Endothelial cell of umbilical vein (primary cell): ENCODE measurements at regions not wholly inside any gene's neighbourhood (a gene's known extent, or its start where the extent isn't known, plus 50 kb on each side); places are given as distances from the start of the nearest gene placed in this dataset.

ENCODE experiments used
- BruUV-seq: library from RNA; stranded (reverse); fragments of 400-500 nt; replicated peaks from 2 replicates; lab custom pipeline; 2021; lab: Mats Ljungman, UMichigan
- CTCF ChIA-PET: fragments of 300-600, 350-600 bp; sonication (Branson Sonifier 250); formaldehyde crosslinking; loops from one replicate; lab custom pipeline; 2021; ENCODE audit warnings: antibody characterized with exemption, inconsistent platforms; lab: Charles Lee
- POLR2A ChIA-PET: fragments of 300-600, 350-600 bp; sonication (Branson Sonifier 250); formaldehyde crosslinking; loops from one replicate; lab custom pipeline; 2021; ENCODE audit warnings: antibody characterized with exemption, inconsistent platforms; lab: Charles Lee
- DNase-seq: peaks from one replicate; pipeline ENCODE4 v3.0.0-alpha.2; 2011; ENCODE audit warnings: low read depth, low spot score
- FAIRE-seq: peaks from 2 replicates; lab custom pipeline; 2011; peaks lifted over from hg19 to GRCh38; lab: Jason Lieb, UNC
- H2AFZ ChIP-seq: 2 replicates; pipeline ENCODE4 v1.6.0; 2012; ENCODE audit warnings: low read depth, low read length, control low read depth, inconsistent platforms
- H3K27ac ChIP-seq: 2 replicates; pipeline ENCODE4 v1.5.1; 2011; ENCODE audit warnings: low read depth, mild to moderate bottlenecking, control low read depth, low read length, moderate library complexity; ENCODE audit not compliant: insufficient read depth
- H3K27me3 ChIP-seq, 2 experiments: 2 replicates each; pipeline versions ENCODE4 v1.6.0 to v1.6.1; 2011; ENCODE audit warnings: low read length in 2 of 2, mixed read lengths in 1 of 2; ENCODE audit not compliant: control insufficient read depth in 2 of 2, insufficient read depth in 2 of 2
- H3K36me3 ChIP-seq, 2 experiments: 2 replicates in 1 of 2; 3 replicates in 1 of 2; pipeline ENCODE4 v1.5.1; 2011; ENCODE audit warnings: low read length in 2 of 2, mild to moderate bottlenecking in 1 of 2, moderate library complexity in 1 of 2; ENCODE audit not compliant: control insufficient read depth in 2 of 2, insufficient read depth in 2 of 2; ENCODE audit errors: extremely low read depth in 1 of 2
- H3K4me1 ChIP-seq: 3 replicates; pipeline ENCODE4 v1.5.1; 2011; ENCODE audit warnings: mild to moderate bottlenecking, low read length; ENCODE audit not compliant: control insufficient read depth, insufficient read depth; ENCODE audit errors: extremely low read depth
- H3K4me2 ChIP-seq: 2 replicates; pipeline ENCODE4 v1.6.1; 2011; ENCODE audit warnings: low read length, control low read depth, mixed read lengths; ENCODE audit not compliant: insufficient read depth
- H3K4me3 ChIP-seq, 3 experiments: fragments of 200-600 bp in 1 of 3; sonication (generic), shearing (Covaris generic) in 1 of 3; replicated peaks in 1 of 3; 2 replicates each; pipeline ENCODE4 v1.5.1; 2011 to 2016; ENCODE audit warnings: control low read depth in 3 of 3, low read length in 3 of 3, mild to moderate bottlenecking in 2 of 3, inconsistent platforms in 1 of 3, low read depth in 1 of 3, moderate library complexity in 1 of 3; ENCODE audit not compliant: insufficient read depth in 1 of 3
- H3K79me2 ChIP-seq: 2 replicates; pipeline ENCODE4 v1.6.0; 2012; ENCODE audit warnings: low read length, inconsistent platforms; ENCODE audit not compliant: control insufficient read depth, insufficient read depth
- H3K9ac ChIP-seq: replicated peaks from 2 replicates; pipeline ENCODE3; 2011; ENCODE audit warnings: low read length, control low read depth; ENCODE audit not compliant: insufficient read depth; ENCODE audit errors: extremely low read depth
- H3K9me1 ChIP-seq: replicated peaks from 3 replicates; pipeline ENCODE4 v1.6.0; 2011; ENCODE audit warnings: mild to moderate bottlenecking, low read length; ENCODE audit not compliant: control insufficient read depth, insufficient read depth; ENCODE audit errors: extremely low read depth
- H3K9me3 ChIP-seq: replicated peaks from 2 replicates; pipeline ENCODE4 v1.5.1; 2012; ENCODE audit warnings: low read length, inconsistent platforms; ENCODE audit not compliant: control insufficient read depth, insufficient read depth
- H4K20me1 ChIP-seq: replicated peaks from 2 replicates; pipeline ENCODE3; 2011; ENCODE audit warnings: mild to moderate bottlenecking, low read length; ENCODE audit not compliant: control insufficient read depth, insufficient read depth; ENCODE audit errors: extremely low read depth
- CTCF ChIP-seq, 2 donors: IDR thresholded peaks; 1 replicate in 1 of 2; 2 replicates in 1 of 2; pipeline ENCODE4 v1.5.1; 2011; ENCODE audit warnings: low read length in 2 of 2, mild to moderate bottlenecking in 2 of 2, moderate library complexity in 2 of 2, control low read depth in 1 of 2, inconsistent platforms in 1 of 2, low read depth in 1 of 2; ENCODE audit not compliant: insufficient read depth in 1 of 2; ENCODE audit errors: extremely low read depth in 1 of 2
- EZH2 ChIP-seq: IDR thresholded peaks from 2 replicates; pipeline ENCODE4 v1.6.1; 2012; ENCODE audit warnings: borderline replicate concordance, low read depth, mild to moderate bottlenecking, moderate library complexity, low read length, inconsistent platforms; ENCODE audit not compliant: severe bottlenecking
- FOS ChIP-seq: IDR thresholded peaks from 2 replicates; pipeline ENCODE4 v1.6.1; 2011; ENCODE audit warnings: mild to moderate bottlenecking, low read length, moderate library complexity, borderline replicate concordance; ENCODE audit not compliant: insufficient read depth
- GATA2 ChIP-seq: IDR thresholded peaks from 2 replicates; pipeline ENCODE4 v1.7.0; 2011; ENCODE audit warnings: low read depth, mild to moderate bottlenecking, moderate library complexity, mixed read lengths, low read length; ENCODE audit not compliant: insufficient read length, insufficient read depth
- JUN ChIP-seq: IDR thresholded peaks from 2 replicates; pipeline ENCODE4 v1.6.1; 2011; ENCODE audit warnings: borderline replicate concordance, low read depth; ENCODE audit not compliant: insufficient read length, insufficient read depth
- MYC ChIP-seq: IDR thresholded peaks from one replicate; pipeline ENCODE4 v1.6.1; 2011; ENCODE audit warnings: mild to moderate bottlenecking, low read depth, low read length
- POLR2A ChIP-seq: IDR thresholded peaks from 2 replicates; pipeline ENCODE4 v1.6.1; 2012; ENCODE audit warnings: low read depth, mild to moderate bottlenecking, control low read depth, low read length
- POLR2AphosphoS5 ChIP-seq: IDR thresholded peaks from 2 replicates; pipeline ENCODE4 v1.6.1; 2012; ENCODE audit warnings: low read depth, mild to moderate bottlenecking, control low read depth, low read length, moderate library complexity; ENCODE audit not compliant: insufficient read depth
- dilution Hi-C: fragments of 300-500 bp; cut with MboI; formaldehyde crosslinking; loops from one replicate; pipeline ENCODE4 v1.15.0; 2019; ENCODE audit warnings: low sequenced_read_pairs; ENCODE audit not compliant: extremely low pct_ligation_motif_present
- intact Hi-C: fragments of 100-400 bp; cut with micrococcal nuclease; formaldehyde crosslinking; loops from one replicate; pipeline ENCODE4 v1.10.0; 2022
- TF ChIP-seq, protein P1 (sequence below): IDR thresholded peaks from 2 replicates; pipeline ENCODE4 v1.6.1; 2011; ENCODE audit not compliant: insufficient read depth, insufficient read length

DNA sequence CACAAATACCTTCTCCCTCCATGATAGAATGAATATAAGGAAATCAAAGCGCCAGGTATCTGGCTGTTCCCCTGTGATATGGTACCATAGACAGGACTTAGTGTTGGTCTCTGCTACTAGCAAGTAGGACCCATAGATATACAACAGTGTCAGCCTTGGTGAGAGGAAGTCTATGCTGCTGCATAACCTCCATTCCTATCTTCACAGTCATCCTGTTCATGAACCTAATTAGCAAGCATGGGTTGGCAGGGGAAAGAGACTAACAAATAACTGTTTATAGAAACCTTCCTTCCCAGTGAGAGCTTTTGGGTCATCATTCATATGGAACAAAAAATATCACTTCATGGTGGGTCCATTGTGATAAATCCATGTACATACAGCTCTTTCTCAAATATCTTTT, 188.9 kb upstream of the FAM98A start:
- Histone ChIP-seq H3K36me3 (no peaks in the 10 kb centered on the region), H3K4me1 (no peaks in the 10 kb centered on the region), H2AFZ (no peak overlapping the region), H3K27me3 (no peaks in the 10 kb centered on the region), H3K4me3 (no peak overlapping the region), H3K79me2 (no peaks in the 10 kb centered on the region), H3K9me3 (no peaks in the 10 kb centered on the region), H3K27ac (no peak overlapping the region), H3K9ac (no peak overlapping the region), H3K4me2 (no peak overlapping the region), H3K9me1 (no peaks in the 10 kb centered on the region), H4K20me1 (no peaks in the 10 kb centered on the region)
- no peak for FAIRE-seq
- dilution Hi-C loops = no loop called here
- BruUV-seq = no TSS peak
- no peak for DNase-seq
- ChIA-PET CTCF (no interaction called here), POLR2A (no interaction called here)
- intact Hi-C loops = no loop called here
- TF ChIP-seq POLR2A = no peak
- TF ChIP-seq GATA2 = no peak
- TF ChIP-seq, protein P1, sequence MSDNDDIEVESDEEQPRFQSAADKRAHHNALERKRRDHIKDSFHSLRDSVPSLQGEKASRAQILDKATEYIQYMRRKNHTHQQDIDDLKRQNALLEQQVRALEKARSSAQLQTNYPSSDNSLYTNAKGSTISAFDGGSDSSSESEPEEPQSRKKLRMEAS = no peak
- no peak for TF ChIP-seq EZH2
- TF ChIP-seq FOS = no peak
- TF ChIP-seq JUN = no peak
- TF ChIP-seq POLR2AphosphoS5 = no peak
- no peak for TF ChIP-seq MYC
- TF ChIP-seq CTCF (IDR thresholded peaks at IDR 0.05; ENCODE audit: extremely low read depth in 1 of 2, insufficient read depth in 1 of 2, low read depth in 1 of 2, low read length in 2 of 2) = no peak
